HG03457 (cell line): ENCODE measurements at regions not wholly inside any gene's neighbourhood (a gene's known extent, or its start where the extent isn't known, plus 50 kb on each side); places are given as distances from the start of the nearest gene placed in this dataset.

Experiments
- ATAC-seq: cut with Tn5 transposase; IDR thresholded peaks from one replicate; pipeline ENCODE4 v1.9.1; 2021; ENCODE audit warnings: moderate number of reproducible peaks; ENCODE audit not compliant: unreplicated experiment

GRCh38 chr10:4215963-4216575, 431.1 kb upstream of the KLF6 start:
- no peak for ATAC-seq

- ATAC-seq: no peak
These were observed 430.5 kb upstream of the KLF6 start for GRCh38 chr10:4215485-4215884.

- ATAC-seq: no peak
These were observed 429.9 kb upstream of the KLF6 start for GRCh38 chr10:4214908-4215307.

- no peak for ATAC-seq
These were observed 428.4 kb upstream of the KLF6 start for GRCh38 chr10:4213441-4213840.

GRCh38 chr10:4212111-4212630, 427.2 kb upstream of the KLF6 start:
- no peak for ATAC-seq

- no peak for ATAC-seq
These were observed 423.5 kb upstream of the KLF6 start for GRCh38 chr10:4208499-4208898.

GRCh38 chr10:4205113-4205512, 420.1 kb upstream of the KLF6 start:
- no peak for ATAC-seq

- no peak for ATAC-seq
These were observed 417.9 kb upstream of the KLF6 start for GRCh38 chr10:4202938-4203337.

- ATAC-seq: no peak
These were observed 417.1 kb upstream of the KLF6 start for GRCh38 chr10:4201866-4202825.

GRCh38 chr10:4199196-4199595, 414.2 kb upstream of the KLF6 start:
- no peak for ATAC-seq

GRCh38 chr10:4198216-4198615, 413.2 kb upstream of the KLF6 start:
- no peak for ATAC-seq

- no peak for ATAC-seq
These were observed 412.7 kb upstream of the KLF6 start for GRCh38 chr10:4197676-4198075.

- ATAC-seq: no peak
These were observed 411.9 kb upstream of the KLF6 start for GRCh38 chr10:4196771-4197390.

- ATAC-seq: no peak
These were observed 411.2 kb upstream of the KLF6 start for GRCh38 chr10:4196183-4196582.

GRCh38 chr10:4195213-4195612, 410.2 kb upstream of the KLF6 start:
- no peak for ATAC-seq

- no peak for ATAC-seq
These were observed 409.2 kb upstream of the KLF6 start for GRCh38 chr10:4194231-4194630.

GRCh38 chr10:4191894-4192293, 406.9 kb upstream of the KLF6 start:
- ATAC-seq: no peak

GRCh38 chr10:4191354-4191753, 406.3 kb upstream of the KLF6 start:
- ATAC-seq: no peak

- ATAC-seq: no peak
These were observed 405.9 kb upstream of the KLF6 start for GRCh38 chr10:4190876-4191275.

GRCh38 chr10:4189281-4189680, 404.3 kb upstream of the KLF6 start:
- ATAC-seq: no peak

- ATAC-seq: no peak
These were observed 403.4 kb upstream of the KLF6 start for GRCh38 chr10:4188406-4188805.
